ENCODE measurements at regions not wholly inside any gene's neighbourhood (a gene's known extent, or its start where the extent isn't known, plus 50 kb on each side); places are given as distances from the start of the nearest gene placed in this dataset.

GRCh38 chr12:43105426-43105981 lies 446.5 kb downstream of the ADAMTS20 start:
- TF ChIP-seq CTCF (IDR thresholded peaks at IDR 0.05; ENCODE audit: low read depth, low read length): no peak
- TF ChIP-seq POLR2A (IDR thresholded peaks at IDR 0.05; ENCODE audit: extremely low read depth, insufficient read length): no peak
